KOPT-K1 (cell line): ENCODE measurements at regions not wholly inside any gene's neighbourhood (a gene's known extent, or its start where the extent isn't known, plus 50 kb on each side); places are given as distances from the start of the nearest gene placed in this dataset.

ENCODE experiments used
- H3K27ac ChIP-seq: fragments of 200-600 bp; sonication (generic); 2 replicates; pipeline ENCODE4 v1.5.1; 2016; ENCODE audit warnings: antibody characterized with exemption, mild to moderate bottlenecking, low read depth, low read length; ENCODE audit not compliant: poor library complexity, severe bottlenecking
- H3K36me3 ChIP-seq: fragments of 200-600 bp; sonication (generic); 2 replicates; pipeline ENCODE4 v1.5.1; 2017; ENCODE audit warnings: antibody characterized with exemption, mild to moderate bottlenecking, low read length, moderate library complexity; ENCODE audit not compliant: insufficient read depth
- H3K9me3 ChIP-seq: fragments of 200-600 bp; sonication (generic); 2 replicates; pipeline ENCODE4 v1.5.1; 2017; ENCODE audit warnings: antibody characterized with exemption, low read length, mild to moderate bottlenecking; ENCODE audit not compliant: insufficient read depth, poor library complexity, severe bottlenecking

DNA sequence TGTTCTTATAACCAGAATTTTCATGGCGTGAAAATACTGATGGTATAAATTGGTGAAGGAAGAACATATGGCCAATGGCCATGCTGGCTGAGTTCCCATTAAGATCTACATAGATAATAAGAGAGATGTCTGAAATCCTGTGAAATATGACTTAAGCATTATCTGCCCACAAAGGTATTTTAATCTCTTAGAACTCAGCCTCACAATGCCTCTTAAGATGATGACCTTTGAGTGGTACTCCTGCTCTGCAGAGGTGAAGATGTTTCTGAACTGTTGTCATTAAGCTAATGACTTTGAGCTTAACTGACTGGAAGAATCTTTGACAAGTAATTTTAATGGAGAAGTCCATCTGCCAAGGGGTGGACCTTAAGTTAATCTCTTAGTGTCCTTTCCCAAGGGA lies 148.7 kb downstream of the ZNF326 start:
- Histone ChIP-seq H3K36me3 (no peaks in the 10 kb centered on the region), H3K9me3 (peaks cover 24% of the 10 kb centered on the region), H3K27ac (no peak overlapping the region)

DNA sequence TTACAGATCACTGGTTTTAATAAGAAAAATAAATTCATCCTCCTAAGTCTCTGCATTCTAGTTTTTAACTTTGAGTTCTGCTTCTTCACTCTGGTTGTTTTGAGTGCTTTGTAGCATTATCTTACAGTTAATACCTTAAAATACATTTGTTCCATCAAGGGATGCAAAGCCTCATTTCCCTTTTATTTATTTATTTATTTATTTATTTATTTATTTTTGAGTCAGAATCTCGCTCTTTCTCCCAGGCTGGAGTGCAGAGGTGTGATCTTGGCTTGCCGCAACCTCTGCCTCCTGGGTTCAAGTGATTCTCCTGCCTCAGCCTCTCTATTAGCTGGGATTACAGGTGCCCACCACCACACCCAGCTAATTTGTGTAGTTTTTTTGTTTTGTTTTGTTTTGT lies 147.8 kb downstream of the ZNF326 start:
- Histone ChIP-seq H3K9me3 (peaks cover 24% of the 10 kb centered on the region), H3K27ac (no peak overlapping the region), H3K36me3 (no peaks in the 10 kb centered on the region)

DNA sequence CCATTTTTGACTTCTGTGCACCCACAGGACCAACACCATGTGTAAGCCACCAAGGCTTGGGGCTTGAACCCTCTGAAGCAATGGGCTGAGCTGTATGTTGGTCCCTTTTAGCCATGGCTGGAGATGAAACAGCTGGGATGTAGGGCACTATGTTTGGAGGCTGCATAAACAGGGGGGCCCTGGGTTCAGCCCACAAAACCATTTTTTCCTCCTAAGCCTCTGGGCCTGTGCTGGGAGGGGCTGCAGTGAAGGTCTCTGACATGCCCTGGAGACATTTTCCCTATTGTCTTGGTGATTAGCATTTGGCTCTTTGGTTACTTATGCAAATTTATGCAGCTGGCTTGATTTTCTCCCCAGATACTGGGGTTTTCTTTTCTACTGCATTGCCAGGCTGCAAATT lies 144.9 kb downstream of the ZNF326 start:
- no peak overlapping the region for H3K27ac ChIP-seq
- H3K36me3 ChIP-seq, result no peaks in the 10 kb centered on the region
- H3K9me3 ChIP-seq, result peaks cover 24% of the 10 kb centered on the region

DNA sequence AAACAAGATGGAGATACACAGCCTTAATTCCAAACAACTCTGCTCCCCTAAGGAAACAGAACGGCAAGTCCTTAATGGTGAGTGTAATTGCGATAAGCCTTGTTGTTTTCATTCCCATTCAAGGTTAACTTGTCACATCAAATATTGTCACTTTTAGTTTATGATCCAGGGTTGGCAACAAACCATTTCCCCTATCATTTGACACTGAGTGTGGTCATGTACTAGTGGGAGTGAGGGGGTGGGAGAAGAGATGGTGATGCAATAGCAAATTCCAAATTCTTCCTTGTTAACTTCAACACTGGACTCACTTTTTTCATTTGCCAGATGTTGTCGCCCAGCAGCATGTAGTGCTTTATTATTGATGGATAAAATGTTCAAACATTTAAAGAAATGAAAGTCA lies 140.4 kb downstream of the ZNF326 start:
- H3K36me3 ChIP-seq, result no peaks in the 10 kb centered on the region
- peaks cover 17% of the 10 kb centered on the region for H3K9me3 ChIP-seq
- H3K27ac ChIP-seq, result no peak overlapping the region

DNA sequence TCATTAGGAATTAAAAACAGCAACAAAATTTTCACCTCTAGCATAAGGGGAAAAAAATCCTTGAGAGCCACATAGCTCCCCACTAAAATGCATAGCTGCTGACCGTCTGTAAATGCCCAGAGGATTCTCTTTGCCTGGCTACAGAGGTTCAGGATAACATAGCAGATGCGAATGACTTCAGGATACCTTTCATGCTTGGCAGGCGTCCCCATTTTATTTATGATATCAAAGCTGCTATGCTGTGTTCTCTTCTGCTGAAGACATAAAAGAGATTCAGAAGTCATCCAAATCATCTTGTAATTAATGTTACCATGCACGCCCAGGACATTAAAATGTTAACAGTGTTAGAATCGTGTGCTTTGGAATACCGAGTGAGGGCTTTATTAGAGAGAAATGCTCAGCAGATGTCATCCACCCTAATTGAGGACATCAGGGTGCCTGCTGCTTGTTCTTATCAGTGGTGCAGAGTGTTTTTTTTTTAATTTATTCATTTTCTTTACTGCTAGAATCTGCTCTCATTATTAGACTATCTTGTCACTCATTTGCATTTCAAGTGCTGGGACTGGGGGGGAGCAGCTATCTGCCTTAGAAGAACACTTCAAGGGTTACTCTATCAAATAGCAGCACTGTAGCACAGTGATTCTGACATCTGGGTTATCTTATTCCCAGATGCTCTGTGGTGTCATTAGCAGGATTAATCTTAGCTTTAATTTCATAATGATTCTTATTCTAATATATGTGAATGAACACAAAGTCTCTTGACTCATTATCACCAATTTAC lies 139.5 kb downstream of the ZNF326 start:
- Histone ChIP-seq H3K9me3 (peaks cover 8% of the 10 kb centered on the region), H3K27ac (no peak overlapping the region), H3K36me3 (no peaks in the 10 kb centered on the region)

DNA sequence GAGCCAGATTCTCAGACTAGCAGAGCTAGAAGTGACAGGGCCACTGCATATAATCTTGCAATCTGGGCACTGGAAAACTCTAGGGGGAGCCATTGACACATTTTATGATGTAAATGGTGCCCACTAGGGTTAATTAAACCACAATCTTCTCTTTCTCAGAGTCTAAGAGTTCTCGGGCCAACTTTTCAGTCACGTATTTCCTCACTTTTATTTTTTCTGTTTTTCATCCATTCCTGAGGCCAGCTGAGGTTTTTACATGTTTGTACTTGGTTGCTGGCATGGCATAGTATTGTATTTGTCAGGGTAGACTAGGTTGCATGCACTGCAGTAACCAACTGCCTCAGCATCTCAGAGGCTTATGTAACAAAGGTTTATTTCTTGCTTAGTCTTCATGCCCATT lies 138.2 kb downstream of the ZNF326 start:
- Histone ChIP-seq H3K36me3 (no peaks in the 10 kb centered on the region), H3K9me3 (no peaks in the 10 kb centered on the region), H3K27ac (no peak overlapping the region)

DNA sequence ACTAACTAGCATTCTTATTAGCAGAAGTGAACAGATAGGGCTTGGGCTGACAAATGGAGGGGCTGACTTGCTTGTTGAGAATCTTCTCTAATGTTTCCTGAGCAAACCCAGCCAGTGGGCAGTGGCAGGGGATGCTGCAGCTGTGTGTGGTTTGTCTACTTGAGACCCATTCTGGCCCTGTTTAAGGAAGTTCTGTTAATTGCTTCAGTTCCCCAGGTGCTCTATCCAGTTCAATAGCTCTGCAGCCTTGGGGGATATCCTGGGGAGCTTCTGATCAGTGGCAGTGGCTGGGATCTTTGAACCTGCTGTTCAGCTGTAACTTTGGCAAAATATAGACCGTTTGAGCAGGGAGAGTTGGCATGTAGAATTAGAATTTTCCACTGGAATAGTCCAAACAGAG lies 137.4 kb downstream of the ZNF326 start:
- Histone ChIP-seq H3K36me3 (no peaks in the 10 kb centered on the region), H3K27ac (no peak overlapping the region), H3K9me3 (no peaks in the 10 kb centered on the region)

DNA sequence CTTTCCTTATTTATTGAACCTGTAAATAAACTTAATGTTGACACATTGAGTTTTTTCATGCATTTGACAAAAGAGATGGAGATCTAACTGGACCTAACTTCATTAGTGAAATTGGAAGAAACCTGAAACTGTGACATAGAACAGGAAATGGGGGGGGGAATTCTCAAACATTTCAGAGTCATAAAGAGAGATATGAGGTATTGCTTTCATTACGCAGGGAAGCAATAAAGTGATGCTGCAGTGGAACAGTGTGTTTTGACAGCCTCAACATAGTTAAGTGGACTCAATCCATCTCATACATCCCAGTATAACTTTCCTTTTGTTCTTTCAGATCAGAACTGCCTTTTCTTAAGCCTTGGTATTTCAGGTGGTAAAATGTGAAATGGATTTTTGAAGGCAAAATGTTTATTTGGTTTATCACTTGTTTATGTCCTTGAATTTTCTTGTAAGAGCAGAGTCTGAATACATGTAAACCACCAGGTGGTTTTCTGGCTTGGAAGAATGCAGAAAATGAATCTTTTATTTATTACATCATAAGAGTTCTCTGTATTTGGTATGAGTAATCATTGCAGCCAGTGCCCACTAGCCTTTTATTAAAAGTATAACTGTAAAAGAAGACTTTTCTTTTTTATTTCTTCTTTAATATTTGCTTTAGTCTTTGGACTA lies 132.5 kb downstream of the ZNF326 start:
- Histone ChIP-seq H3K27ac (no peak overlapping the region), H3K36me3 (no peaks in the 10 kb centered on the region), H3K9me3 (no peaks in the 10 kb centered on the region)

DNA sequence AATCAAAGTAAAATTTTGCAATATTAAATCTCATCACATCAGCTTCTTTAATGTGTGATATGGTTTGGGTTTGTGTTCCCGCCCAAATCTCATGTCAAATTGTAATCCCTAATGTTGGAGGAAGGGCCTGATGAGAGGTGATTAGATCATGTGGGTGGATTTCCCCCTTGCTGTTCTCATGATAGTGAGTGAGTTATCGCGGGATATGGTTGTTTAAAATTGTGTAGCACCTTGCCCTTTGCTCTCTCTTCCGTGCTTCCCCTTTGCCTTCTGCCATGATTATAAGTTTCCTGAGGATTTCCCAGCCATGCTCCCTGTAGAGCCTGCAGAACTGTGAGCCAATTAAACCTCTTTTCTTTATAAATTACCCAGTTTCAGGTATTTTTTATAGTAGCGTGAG lies 131.9 kb downstream of the ZNF326 start:
- Histone ChIP-seq H3K9me3 (no peaks in the 10 kb centered on the region), H3K27ac (no peak overlapping the region)

DNA sequence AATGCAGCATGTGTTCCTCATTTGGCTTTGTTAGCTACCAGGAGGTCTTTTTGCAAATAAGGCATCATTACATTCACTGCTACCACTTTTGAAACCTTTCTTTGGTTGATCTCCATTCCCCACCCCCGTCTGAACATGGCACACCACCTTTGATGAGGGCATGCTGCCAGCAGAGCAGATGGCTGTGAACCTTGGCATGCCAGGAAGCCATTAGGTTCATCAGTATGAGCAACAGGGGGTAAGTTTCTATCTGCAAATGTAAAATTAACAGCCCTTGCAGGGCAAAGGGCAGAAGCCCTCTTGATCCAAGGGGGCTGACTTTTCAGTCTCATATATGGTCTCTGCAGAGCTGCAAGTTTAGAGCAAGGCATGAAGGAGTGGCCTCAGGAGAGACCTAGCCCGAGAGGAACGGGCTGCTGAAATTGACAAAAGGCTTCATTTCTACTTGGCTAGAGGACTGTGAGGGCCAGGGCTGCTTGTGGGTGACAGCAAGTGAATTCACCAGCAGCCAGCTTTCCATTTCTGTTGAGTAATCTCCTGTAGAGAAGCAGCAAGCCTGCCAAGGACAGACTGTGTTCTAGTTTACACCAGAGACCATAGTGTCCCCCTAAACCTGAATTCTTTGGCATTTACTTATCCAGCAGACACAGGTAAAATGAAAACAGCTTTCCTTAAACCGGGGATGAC lies 127.9 kb downstream of the ZNF326 start:
- no peaks in the 10 kb centered on the region for H3K9me3 ChIP-seq
- no peaks in the 10 kb centered on the region for H3K36me3 ChIP-seq
- H3K27ac ChIP-seq, result no peak overlapping the region

More for the DNA sequence above, 131.9 kb downstream of the ZNF326 start:
- no peaks in the 10 kb centered on the region for H3K36me3 ChIP-seq

DNA sequence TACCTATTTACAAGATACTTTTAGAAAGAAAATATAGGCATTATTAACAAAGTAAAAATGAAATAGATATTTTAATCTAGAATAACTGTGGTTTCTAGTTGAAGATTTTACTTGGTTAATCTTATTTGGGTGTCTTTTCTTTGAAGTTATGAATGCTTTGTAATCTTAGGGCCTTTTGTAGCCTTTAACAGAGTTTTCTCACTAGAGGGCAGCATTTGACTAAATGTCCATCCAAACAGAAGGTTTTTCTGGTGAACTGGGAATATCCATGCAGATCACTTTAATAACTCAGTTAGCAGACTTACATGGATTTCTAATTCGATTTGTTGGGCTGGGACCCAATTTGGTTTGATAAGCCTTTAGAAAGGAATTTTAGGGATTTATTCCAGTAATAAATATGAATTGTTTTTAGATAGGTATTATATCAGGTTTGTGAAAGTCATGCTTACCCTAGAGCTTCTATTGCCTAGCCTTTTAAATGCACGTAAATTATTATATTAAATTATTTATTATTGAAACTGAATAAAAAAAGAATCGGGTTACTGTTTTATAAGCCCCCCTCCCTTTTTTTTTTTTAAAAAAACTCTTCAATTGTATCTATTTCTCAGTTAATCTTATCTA lies 119.7 kb downstream of the ZNF326 start:
- no peak overlapping the region for H3K27ac ChIP-seq
- H3K9me3 ChIP-seq, result no peaks in the 10 kb centered on the region
- H3K36me3 ChIP-seq, result no peaks in the 10 kb centered on the region

DNA sequence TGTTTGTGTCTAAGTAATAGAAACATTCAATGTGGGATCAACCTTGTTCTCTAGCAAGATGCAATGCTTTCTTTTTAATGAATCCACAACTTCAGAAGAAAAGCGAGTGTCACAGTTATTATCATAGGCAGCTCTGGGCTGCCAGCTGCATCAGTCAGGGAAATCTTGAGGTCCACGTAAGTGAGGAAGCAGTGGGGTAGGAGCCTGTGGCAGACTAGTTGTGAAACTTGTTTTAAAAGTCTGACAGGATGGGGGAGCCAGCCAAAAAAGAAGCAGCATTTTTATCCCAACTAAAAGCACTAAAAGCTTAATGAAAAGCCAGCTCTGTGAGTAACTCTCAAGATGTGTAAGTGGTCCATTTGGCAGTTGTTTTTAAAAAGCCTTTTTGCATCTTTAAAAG lies 113.1 kb downstream of the ZNF326 start:
- Histone ChIP-seq H3K9me3 (no peaks in the 10 kb centered on the region), H3K27ac (no peak overlapping the region), H3K36me3 (no peaks in the 10 kb centered on the region)

DNA sequence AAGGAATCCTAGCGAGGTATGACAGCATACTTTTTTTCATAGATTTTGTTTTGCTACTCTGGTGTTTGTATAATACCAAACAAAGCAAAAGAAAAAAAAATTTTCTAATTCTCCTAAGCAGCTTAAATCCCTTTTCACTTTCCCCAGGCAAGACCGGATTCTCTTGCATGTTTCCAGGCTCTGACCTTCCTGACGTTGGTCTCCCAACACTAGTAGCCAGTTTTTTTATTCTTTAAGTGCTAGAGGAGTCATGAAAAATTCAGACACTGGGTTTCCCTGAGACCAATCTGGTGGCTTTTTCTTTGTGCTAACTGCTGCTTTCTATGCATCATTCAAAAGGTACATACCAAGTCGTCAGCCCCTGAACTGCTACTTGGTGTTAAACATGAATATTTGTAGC lies 111.4 kb downstream of the ZNF326 start:
- no peak overlapping the region for H3K27ac ChIP-seq
- H3K9me3 ChIP-seq, result no peaks in the 10 kb centered on the region
- no peaks in the 10 kb centered on the region for H3K36me3 ChIP-seq

DNA sequence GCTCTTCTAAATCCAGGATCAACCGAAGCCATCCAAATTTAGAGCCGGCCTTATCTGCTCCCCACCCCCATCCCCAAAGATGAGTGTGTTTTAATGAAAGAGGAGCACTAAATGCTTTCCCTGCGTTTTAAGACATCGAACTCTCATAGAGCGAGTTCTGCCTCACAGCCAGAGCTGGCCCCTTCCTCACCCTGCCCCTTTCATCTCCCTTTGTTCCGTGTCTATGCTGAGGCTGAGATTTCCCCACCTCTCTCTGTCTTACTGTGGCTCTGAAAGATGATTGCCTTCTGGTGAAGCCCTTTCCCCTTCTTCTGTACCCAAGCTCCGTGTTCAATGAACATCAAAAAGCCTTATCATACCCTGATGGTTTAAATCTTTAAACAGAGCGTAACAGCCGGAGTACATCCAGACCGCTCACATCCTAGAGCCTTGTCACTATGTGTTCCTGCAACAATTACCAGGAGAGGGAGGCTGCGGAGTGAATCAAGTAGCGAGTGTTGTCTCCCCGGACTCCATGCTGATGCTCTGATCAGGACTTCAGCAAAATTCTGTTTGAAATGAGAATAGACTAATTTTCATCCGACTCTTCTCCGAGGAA lies 110.1 kb downstream of the ZNF326 start:
- Histone ChIP-seq H3K27ac (no peak overlapping the region), H3K9me3 (no peaks in the 10 kb centered on the region), H3K36me3 (no peaks in the 10 kb centered on the region)

DNA sequence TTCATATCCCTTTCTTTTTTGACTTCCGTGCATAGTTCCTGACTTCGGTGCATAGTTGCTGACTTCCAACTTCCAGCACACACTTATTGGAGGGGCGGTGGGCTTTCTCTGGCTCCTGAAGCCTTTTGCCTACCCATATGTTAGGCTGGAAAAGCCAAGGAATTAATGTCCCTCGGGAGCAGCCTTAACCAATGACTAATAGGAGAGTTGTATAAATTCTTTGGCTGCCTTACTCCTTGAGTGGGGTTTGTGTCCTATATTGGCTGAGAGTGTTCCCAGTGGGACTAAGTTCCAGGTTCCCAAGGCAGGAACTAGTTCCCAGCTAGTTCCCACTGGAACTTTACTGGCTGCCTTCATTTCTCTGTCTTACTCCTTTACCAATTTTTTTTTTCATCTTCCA lies 105.7 kb downstream of the ZNF326 start:
- Histone ChIP-seq H3K27ac (no peak overlapping the region), H3K36me3 (no peaks in the 10 kb centered on the region)

More for the DNA sequence above, 105.7 kb downstream of the ZNF326 start:
- no peaks in the 10 kb centered on the region for H3K9me3 ChIP-seq
